GM23248 (cell line): ENCODE measurements at regions not wholly inside any gene's neighbourhood (a gene's known extent, or its start where the extent isn't known, plus 50 kb on each side); places are given as distances from the start of the nearest gene placed in this dataset.

Source experiments
- DNase-seq: peaks from one replicate; pipeline ENCODE4 v3.0.0-alpha.2; 2015
- H2AFZ ChIP-seq: fragments of 200-600 bp; sonication (generic); 2 replicates; pipeline ENCODE4 v1.6.1; 2016; ENCODE audit warnings: antibody characterized with exemption
- H3F3A ChIP-seq: fragments of 200-600 bp; sonication (generic); 2 replicates; pipeline ENCODE4 v1.6.1; 2016; ENCODE audit warnings: mild to moderate bottlenecking, antibody characterized with exemption, mixed run types; ENCODE audit not compliant: insufficient read depth
- H3K27ac ChIP-seq: fragments of 200-600 bp; sonication (generic); 2 replicates; pipeline ENCODE4 v1.5.1; 2016; ENCODE audit warnings: mild to moderate bottlenecking
- H3K27me3 ChIP-seq: fragments of 200-600 bp; sonication (generic); replicated peaks from 2 replicates; pipeline ENCODE4 v1.6.1; 2016; ENCODE audit warnings: mild to moderate bottlenecking; ENCODE audit not compliant: insufficient read depth
- H3K36me3 ChIP-seq: fragments of 200-600 bp; sonication (generic); 2 replicates; pipeline ENCODE4 v1.6.1; 2016; ENCODE audit warnings: low read depth, mild to moderate bottlenecking
- H3K4me1 ChIP-seq: fragments of 200-600 bp; sonication (generic); 2 replicates; pipeline ENCODE4 v1.6.1; 2016; ENCODE audit warnings: mild to moderate bottlenecking; ENCODE audit not compliant: insufficient read depth
- H3K4me2 ChIP-seq: fragments of 200-600 bp; sonication (generic); one replicate; pipeline ENCODE4 v1.6.1; 2016; ENCODE audit warnings: mild to moderate bottlenecking; ENCODE audit not compliant: unreplicated experiment
- H3K4me3 ChIP-seq: fragments of 200-600 bp; sonication (generic); 2 replicates; pipeline ENCODE4 v1.5.1; 2016; ENCODE audit warnings: mild to moderate bottlenecking
- H3K79me2 ChIP-seq: fragments of 200-600 bp; sonication (generic); 2 replicates; pipeline ENCODE4 v1.6.1; 2016; ENCODE audit warnings: mild to moderate bottlenecking; ENCODE audit not compliant: insufficient read depth
- H3K9ac ChIP-seq: fragments of 200-600 bp; sonication (generic); 2 replicates; pipeline ENCODE4 v1.6.1; 2016; ENCODE audit warnings: mild to moderate bottlenecking
- H3K9me2 ChIP-seq: fragments of 200-600 bp; sonication (generic); 2 replicates; pipeline ENCODE4 v1.6.1; 2016; ENCODE audit warnings: mixed run types, mild to moderate bottlenecking, moderate library complexity; ENCODE audit not compliant: insufficient read depth
- H3K9me3 ChIP-seq: fragments of 200-600 bp; sonication (generic); one replicate; pipeline ENCODE4 v1.6.1; 2017; ENCODE audit warnings: low read depth
- H4K20me1 ChIP-seq: fragments of 200-600 bp; sonication (generic); 2 replicates; pipeline ENCODE4 v1.6.0; 2016; ENCODE audit not compliant: insufficient read depth
- EZH2 ChIP-seq: fragments of 200-600 bp; sonication (generic); IDR thresholded peaks from 2 replicates; pipeline ENCODE4 v1.6.1; 2018; ENCODE audit warnings: antibody characterized with exemption, mild to moderate bottlenecking; ENCODE audit not compliant: insufficient read depth, poor library complexity, severe bottlenecking
- EZH2phosphoT487 ChIP-seq: fragments of 200-600 bp; sonication (generic); IDR thresholded peaks from 2 replicates; pipeline ENCODE4 v1.6.1; 2018; ENCODE audit warnings: antibody characterized with exemption, moderate library complexity, mild to moderate bottlenecking, low read depth; ENCODE audit not compliant: insufficient read depth
- WGBS, 2 experiments: methylation state at CpG; one replicate each; pipeline ENCODE4 v1.1.6; 2015 to 2017; ENCODE audit warnings: low lambda C conversion rate in 2 of 2, low coverage in 1 of 2; ENCODE audit errors: missing lambda C conversion rate in 2 of 2; 5-methylcytosine and 5-hydroxymethylcytosine counted together
- in situ Hi-C: fragments of 300-500 bp; cut with MboI; formaldehyde crosslinking; loops from 2 replicates; pipeline ENCODE4 v1.15.0; 2020

DNA sequence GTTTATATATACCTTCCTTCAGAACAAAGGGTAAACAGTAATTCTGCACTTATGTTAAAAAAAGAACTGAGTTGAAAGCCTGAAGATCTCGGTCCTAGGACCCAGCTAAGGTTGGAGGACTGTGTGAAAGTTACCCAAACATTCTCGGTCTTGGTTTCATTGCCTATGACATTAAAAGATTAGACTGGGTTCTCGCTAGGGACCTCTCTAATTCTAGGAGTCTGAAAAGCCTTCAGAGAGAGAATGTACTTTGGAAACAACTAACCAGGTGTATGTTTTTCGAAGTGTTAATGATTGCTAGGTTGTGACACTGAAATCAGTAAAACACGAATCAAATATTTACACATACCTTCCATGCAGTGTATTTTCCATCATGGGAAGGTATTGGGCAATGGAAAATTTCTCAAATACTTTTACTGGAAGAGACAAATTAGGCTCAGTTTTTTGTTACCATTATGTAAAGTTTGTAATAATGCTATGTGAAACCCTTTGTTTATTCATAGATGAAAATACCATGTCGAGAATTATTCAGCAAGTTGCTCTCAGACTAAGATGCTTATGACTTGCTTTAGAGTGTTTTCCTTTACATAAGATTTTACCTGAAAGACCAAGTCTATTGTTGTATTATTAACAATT, 113.7 kb upstream of the LOC128125822 start:
- WGBS, 2 experiments = 49 to 51% methylated on average over 6 of the region's 6 CpGs
- H3K9ac ChIP-seq = no peak overlapping the region
- no peak overlapping the region for H2AFZ ChIP-seq
- H3K79me2 ChIP-seq = no peaks in the 10 kb centered on the region
- no peaks in the 10 kb centered on the region for H4K20me1 ChIP-seq
- no peak overlapping the region for H3K4me2 ChIP-seq
- H3K9me3 ChIP-seq = no peaks in the 10 kb centered on the region
- H3K27me3 ChIP-seq = no peaks in the 10 kb centered on the region
- H3K27ac ChIP-seq = no peak overlapping the region
- no peaks in the 10 kb centered on the region for H3K4me1 ChIP-seq
- H3K9me2 ChIP-seq = no peaks in the 10 kb centered on the region
- no peak overlapping the region for H3K4me3 ChIP-seq
- no peak for DNase-seq
- in situ Hi-C loops = no loop called here
- H3F3A ChIP-seq = no peaks in the 10 kb centered on the region
- H3K36me3 ChIP-seq = no peaks in the 10 kb centered on the region
- no peak for TF ChIP-seq EZH2
- no peak for TF ChIP-seq EZH2phosphoT487

DNA sequence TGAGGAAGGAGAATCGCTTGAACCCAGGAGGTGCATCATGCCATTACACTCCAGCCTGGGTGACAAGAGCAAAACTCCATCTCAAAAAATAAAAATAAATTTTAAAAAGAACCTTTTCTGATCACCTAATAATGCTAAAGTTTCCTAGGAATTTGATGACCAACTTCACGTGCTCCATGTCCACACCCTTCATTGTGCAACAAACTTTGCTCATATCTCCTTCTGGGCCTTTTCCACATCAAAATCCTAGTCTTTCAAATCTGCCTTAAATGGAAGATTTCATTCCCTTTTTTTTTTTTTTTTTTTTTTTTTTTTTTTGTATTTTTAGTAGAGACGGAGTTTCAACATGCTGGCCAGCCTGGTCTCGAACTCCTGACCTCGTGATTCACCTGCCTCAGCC, 112.5 kb upstream of the LOC128125822 start:
- WGBS, 2 experiments = 77 to 85% methylated on average over 5 of the region's 5 CpGs
- Histone ChIP-seq H3K4me3 (no peak overlapping the region), H3K27ac (no peak overlapping the region), H3K27me3 (no peaks in the 10 kb centered on the region), H3K9ac (no peak overlapping the region), H3K9me2 (no peaks in the 10 kb centered on the region), H3K4me1 (no peaks in the 10 kb centered on the region), H3K4me2 (no peak overlapping the region), H3K9me3 (no peaks in the 10 kb centered on the region), H3K79me2 (no peaks in the 10 kb centered on the region), H4K20me1 (no peaks in the 10 kb centered on the region), H3K36me3 (no peaks in the 10 kb centered on the region), H3F3A (no peaks in the 10 kb centered on the region), H2AFZ (no peak overlapping the region)
- in situ Hi-C loops = no loop called here
- no peak for DNase-seq
- TF ChIP-seq EZH2phosphoT487 (no peak), EZH2 (no peak)

DNA sequence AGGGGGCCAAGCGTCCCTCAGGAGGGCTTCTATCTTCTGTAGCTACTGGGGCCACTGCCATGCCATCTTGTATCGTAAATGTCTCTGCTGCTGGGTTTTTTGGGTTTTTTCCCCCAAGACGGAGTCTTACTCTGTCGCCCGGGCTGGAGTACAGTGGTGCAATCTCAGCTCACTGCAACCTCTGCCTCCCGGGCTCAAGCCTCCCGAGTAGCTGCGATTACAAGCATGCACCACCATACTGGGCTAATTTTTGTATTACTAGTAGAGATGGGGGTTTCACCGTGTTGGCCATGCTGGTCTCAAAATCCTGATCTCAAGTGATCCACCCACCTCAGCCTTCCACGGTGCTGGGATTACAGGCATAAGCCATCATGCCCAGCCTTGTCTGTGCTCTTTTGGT, 111.3 kb upstream of the LOC128125822 start:
- no peak for TF ChIP-seq EZH2phosphoT487
- TF ChIP-seq EZH2 = no peak
- Histone ChIP-seq H3K9me2 (no peaks in the 10 kb centered on the region), H3F3A (no peaks in the 10 kb centered on the region), H3K4me3 (no peak overlapping the region), H3K27ac (no peak overlapping the region), H3K27me3 (no peaks in the 10 kb centered on the region), H3K36me3 (no peaks in the 10 kb centered on the region), H3K4me1 (no peaks in the 10 kb centered on the region), H2AFZ (no peak overlapping the region), H3K4me2 (no peak overlapping the region), H3K9me3 (no peaks in the 10 kb centered on the region), H4K20me1 (no peaks in the 10 kb centered on the region), H3K79me2 (no peaks in the 10 kb centered on the region), H3K9ac (no peak overlapping the region)
- in situ Hi-C loops = no loop called here
- DNase-seq = no peak
- 57 to 63% methylated on average over 10 of the region's 10 CpGs for WGBS, 2 experiments

DNA sequence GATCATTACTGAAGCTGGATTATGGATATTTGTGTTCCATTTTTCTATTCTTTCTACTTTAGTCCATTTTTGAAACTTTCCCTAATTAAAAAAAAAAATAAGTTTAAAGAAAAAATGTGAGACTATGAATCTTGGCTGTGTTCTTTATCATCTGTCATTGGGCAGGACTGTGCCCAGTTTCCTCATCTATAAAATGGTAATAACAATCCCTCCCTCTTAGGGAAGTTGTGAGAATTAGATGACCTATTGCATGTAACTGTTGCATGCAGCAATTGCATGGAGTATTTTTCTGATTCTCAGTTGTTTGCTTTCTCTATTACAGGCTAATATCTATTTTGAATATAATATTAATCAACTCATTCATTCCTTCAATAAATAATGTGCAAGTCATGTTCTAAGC, 108.2 kb upstream of the LOC128125822 start:
- H3K9me2 ChIP-seq = no peaks in the 10 kb centered on the region
- H3K27ac ChIP-seq = no peak overlapping the region
- no peaks in the 10 kb centered on the region for H3K27me3 ChIP-seq
- H3K4me3 ChIP-seq = no peak overlapping the region
- H3K79me2 ChIP-seq = no peaks in the 10 kb centered on the region
- H4K20me1 ChIP-seq = no peaks in the 10 kb centered on the region
- H3K9ac ChIP-seq = no peak overlapping the region
- in situ Hi-C loops = no loop called here
- TF ChIP-seq EZH2 (no peak), EZH2phosphoT487 (no peak)
- no peaks in the 10 kb centered on the region for H3K4me1 ChIP-seq
- no peaks in the 10 kb centered on the region for H3K36me3 ChIP-seq
- H3K9me3 ChIP-seq = no peaks in the 10 kb centered on the region
- H3F3A ChIP-seq = no peaks in the 10 kb centered on the region
- no peak for DNase-seq
- H3K4me2 ChIP-seq = no peak overlapping the region
- H2AFZ ChIP-seq = no peak overlapping the region

DNA sequence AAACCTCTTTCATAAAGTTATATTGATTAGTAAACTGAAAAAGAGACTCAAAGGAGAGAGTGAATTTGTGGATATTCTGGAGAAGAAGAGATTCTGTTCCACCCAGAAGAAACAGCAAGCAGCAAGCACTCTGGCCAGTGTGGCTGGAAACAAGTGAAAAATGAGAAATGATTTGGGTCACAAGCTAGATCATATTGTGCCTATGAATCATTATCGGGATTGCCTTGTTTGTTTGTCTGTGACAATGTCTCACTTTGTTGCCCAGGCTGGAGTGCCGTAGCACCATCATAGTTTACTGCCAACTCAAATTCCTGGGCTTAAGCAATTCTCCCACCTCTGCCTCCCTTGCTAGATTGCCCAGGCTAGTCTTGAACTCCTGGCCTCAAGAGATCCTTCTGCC, 106.5 kb upstream of the LOC128125822 start:
- H3K9me3 ChIP-seq = no peaks in the 10 kb centered on the region
- no peaks in the 10 kb centered on the region for H3K79me2 ChIP-seq
- H3K36me3 ChIP-seq = no peaks in the 10 kb centered on the region
- WGBS, 2 experiments = 44 to 46% methylated on average over 2 of the region's 2 CpGs
- H3K9me2 ChIP-seq = no peaks in the 10 kb centered on the region
- no peak overlapping the region for H3K4me2 ChIP-seq
- no peak overlapping the region for H3K27ac ChIP-seq
- no peaks in the 10 kb centered on the region for H4K20me1 ChIP-seq
- no peaks in the 10 kb centered on the region for H3F3A ChIP-seq
- no peak overlapping the region for H3K9ac ChIP-seq
- H2AFZ ChIP-seq = no peak overlapping the region
- H3K4me1 ChIP-seq = no peaks in the 10 kb centered on the region
- no peaks in the 10 kb centered on the region for H3K27me3 ChIP-seq
- H3K4me3 ChIP-seq = no peak overlapping the region
- DNase-seq = no peak
- in situ Hi-C loops = no loop called here
- no peak for TF ChIP-seq EZH2
- TF ChIP-seq EZH2phosphoT487 = no peak
